ENCODE measurements at regions not wholly inside any gene's neighbourhood (a gene's known extent, or its start where the extent isn't known, plus 50 kb on each side); places are given as distances from the start of the nearest gene placed in this dataset.

GRCh38 chr2:76279142-76279541 lies 568.4 kb upstream of the GCFC2 start:
- no peak overlapping the region for H2AFZ ChIP-seq (ENCODE audit: low read length)
- no peak overlapping the region for H3K4me3 ChIP-seq (ENCODE audit: low read length)
- H3K9me2 ChIP-seq (replicated peaks; ENCODE audit: insufficient read depth, low read length): no peaks in the 10 kb centered on the region
- H3K4me1 ChIP-seq (ENCODE audit: low read length): peaks cover 35% of the 10 kb centered on the region
- TF ChIP-seq EZH2phosphoT487 (IDR thresholded peaks at IDR 0.05; ENCODE audit: low read length): no peak
- TF ChIP-seq, protein P1, sequence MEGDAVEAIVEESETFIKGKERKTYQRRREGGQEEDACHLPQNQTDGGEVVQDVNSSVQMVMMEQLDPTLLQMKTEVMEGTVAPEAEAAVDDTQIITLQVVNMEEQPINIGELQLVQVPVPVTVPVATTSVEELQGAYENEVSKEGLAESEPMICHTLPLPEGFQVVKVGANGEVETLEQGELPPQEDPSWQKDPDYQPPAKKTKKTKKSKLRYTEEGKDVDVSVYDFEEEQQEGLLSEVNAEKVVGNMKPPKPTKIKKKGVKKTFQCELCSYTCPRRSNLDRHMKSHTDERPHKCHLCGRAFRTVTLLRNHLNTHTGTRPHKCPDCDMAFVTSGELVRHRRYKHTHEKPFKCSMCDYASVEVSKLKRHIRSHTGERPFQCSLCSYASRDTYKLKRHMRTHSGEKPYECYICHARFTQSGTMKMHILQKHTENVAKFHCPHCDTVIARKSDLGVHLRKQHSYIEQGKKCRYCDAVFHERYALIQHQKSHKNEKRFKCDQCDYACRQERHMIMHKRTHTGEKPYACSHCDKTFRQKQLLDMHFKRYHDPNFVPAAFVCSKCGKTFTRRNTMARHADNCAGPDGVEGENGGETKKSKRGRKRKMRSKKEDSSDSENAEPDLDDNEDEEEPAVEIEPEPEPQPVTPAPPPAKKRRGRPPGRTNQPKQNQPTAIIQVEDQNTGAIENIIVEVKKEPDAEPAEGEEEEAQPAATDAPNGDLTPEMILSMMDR (IDR thresholded peaks at IDR 0.05; ENCODE audit: low read length): no peak
- no peak for TF ChIP-seq EZH2 (optimal IDR thresholded peaks at IDR 0.05; ENCODE audit: low read depth, low read length)
- H3K79me2 ChIP-seq (ENCODE audit: low read length): no peaks in the 10 kb centered on the region
- H4K20me1 ChIP-seq (ENCODE audit: insufficient read depth, low read length): no peaks in the 10 kb centered on the region
- H3K27ac ChIP-seq (ENCODE audit: low read length): no peak overlapping the region
- H3K9me3 ChIP-seq (replicated peaks; ENCODE audit: insufficient read depth, low read length): no peaks in the 10 kb centered on the region
- peaks cover 13% of the 10 kb centered on the region for H3F3A ChIP-seq (ENCODE audit: insufficient read depth, low read length)
- H3K9ac ChIP-seq (ENCODE audit: low read length): no peak overlapping the region
- no peaks in the 10 kb centered on the region for H3K36me3 ChIP-seq (replicated peaks; ENCODE audit: insufficient read depth, low read length)
- no peak for DNase-seq
- no peak overlapping the region for H3K4me2 ChIP-seq (ENCODE audit: low read depth, low read length)
- H3K27me3 ChIP-seq (replicated peaks; ENCODE audit: insufficient read depth, low read length): no peaks in the 10 kb centered on the region

DNA sequence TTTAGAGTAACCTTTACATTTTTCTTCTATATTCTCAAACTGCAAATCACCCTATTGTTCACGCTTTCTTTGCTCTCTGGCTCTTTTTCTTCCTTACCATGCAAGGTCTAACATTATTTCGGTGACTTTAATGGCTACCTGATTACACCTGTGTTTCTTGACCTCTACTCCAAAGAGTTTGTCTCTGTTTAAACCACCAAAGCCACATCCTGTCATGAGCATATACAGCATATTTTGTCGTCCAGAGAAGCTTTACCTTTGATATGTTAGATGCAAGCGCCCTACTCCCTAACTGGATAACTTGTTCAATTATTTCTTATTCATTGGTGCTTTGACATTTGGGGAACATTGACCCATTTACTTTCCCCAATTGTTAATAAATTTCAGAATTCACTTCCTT lies 565.1 kb upstream of the GCFC2 start:
- Histone ChIP-seq H3K27me3 (replicated peaks; ENCODE audit: insufficient read depth, low read length) (no peaks in the 10 kb centered on the region), H3K27ac (ENCODE audit: low read length) (peak overlapping the region; percentile 60; the same call in 1 of the 2 replicates), H3K79me2 (ENCODE audit: low read length) (no peaks in the 10 kb centered on the region), H3K9ac (ENCODE audit: low read length) (no peak overlapping the region), H3K36me3 (replicated peaks; ENCODE audit: insufficient read depth, low read length) (no peaks in the 10 kb centered on the region), H3K9me3 (replicated peaks; ENCODE audit: insufficient read depth, low read length) (no peaks in the 10 kb centered on the region), H4K20me1 (ENCODE audit: insufficient read depth, low read length) (no peaks in the 10 kb centered on the region), H3K4me1 (ENCODE audit: low read length) (peaks cover 29% of the 10 kb centered on the region), H3K4me3 (ENCODE audit: low read length) (no peak overlapping the region), H3K9me2 (replicated peaks; ENCODE audit: insufficient read depth, low read length) (no peaks in the 10 kb centered on the region), H2AFZ (ENCODE audit: low read length) (no peak overlapping the region), H3F3A (ENCODE audit: insufficient read depth, low read length) (peaks cover 13% of the 10 kb centered on the region), H3K4me2 (ENCODE audit: low read depth, low read length) (peak overlapping the region; percentile 51)
- TF ChIP-seq EZH2 (optimal IDR thresholded peaks at IDR 0.05; ENCODE audit: low read depth, low read length) (no peak), EZH2phosphoT487 (IDR thresholded peaks at IDR 0.05; ENCODE audit: low read length) (no peak)
- TF ChIP-seq, protein P1 (IDR thresholded peaks at IDR 0.05; ENCODE audit: low read length): no peak
- DNase-seq: peak; percentile 92

DNA sequence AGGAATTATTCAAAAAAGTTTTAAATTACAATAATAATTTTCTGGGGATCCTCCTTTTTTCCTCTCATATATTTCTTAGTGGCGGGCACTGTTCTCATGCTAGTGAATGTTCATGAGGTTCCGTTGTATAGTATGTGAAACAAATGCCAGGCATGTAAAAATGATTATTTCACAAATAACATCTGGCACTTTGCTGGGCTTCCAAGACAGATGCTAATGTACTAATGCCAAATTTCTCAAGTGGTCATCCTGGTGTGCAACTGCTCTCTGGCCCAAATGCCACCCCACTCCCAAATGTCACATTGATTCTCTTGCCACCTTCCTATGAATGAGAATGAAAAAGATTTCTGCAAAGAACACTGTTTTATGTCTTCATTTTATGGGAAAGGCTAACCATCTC lies 564.0 kb upstream of the GCFC2 start:
- DNase-seq: no peak
- H3K9me3 ChIP-seq (replicated peaks; ENCODE audit: insufficient read depth, low read length): no peaks in the 10 kb centered on the region
- TF ChIP-seq EZH2 (optimal IDR thresholded peaks at IDR 0.05; ENCODE audit: low read depth, low read length) (no peak), EZH2phosphoT487 (IDR thresholded peaks at IDR 0.05; ENCODE audit: low read length) (no peak)
- TF ChIP-seq, protein P1 (IDR thresholded peaks at IDR 0.05; ENCODE audit: low read length): no peak

More for the DNA sequence above, 564.0 kb upstream of the GCFC2 start:
- H3K27ac ChIP-seq (ENCODE audit: low read length): no peak overlapping the region
- H3K36me3 ChIP-seq (replicated peaks; ENCODE audit: insufficient read depth, low read length): no peaks in the 10 kb centered on the region
- no peaks in the 10 kb centered on the region for H3K9me2 ChIP-seq (replicated peaks; ENCODE audit: insufficient read depth, low read length)
- no peaks in the 10 kb centered on the region for H4K20me1 ChIP-seq (ENCODE audit: insufficient read depth, low read length)
- H3F3A ChIP-seq (ENCODE audit: insufficient read depth, low read length): peaks cover 13% of the 10 kb centered on the region
- no peaks in the 10 kb centered on the region for H3K79me2 ChIP-seq (ENCODE audit: low read length)
- no peak overlapping the region for H3K9ac ChIP-seq (ENCODE audit: low read length)
- H3K4me3 ChIP-seq (ENCODE audit: low read length): no peak overlapping the region
- no peaks in the 10 kb centered on the region for H3K27me3 ChIP-seq (replicated peaks; ENCODE audit: insufficient read depth, low read length)
- H3K4me2 ChIP-seq (ENCODE audit: low read depth, low read length): no peak overlapping the region
- no peak overlapping the region for H2AFZ ChIP-seq (ENCODE audit: low read length)
- peaks cover 27% of the 10 kb centered on the region for H3K4me1 ChIP-seq (ENCODE audit: low read length)
